GM19043 (cell line): ENCODE measurements at regions not wholly inside any gene's neighbourhood (a gene's known extent, or its start where the extent isn't known, plus 50 kb on each side); places are given as distances from the start of the nearest gene placed in this dataset.

Experiments used
- ATAC-seq: cut with Tn5 transposase; IDR thresholded peaks from one replicate; pipeline ENCODE4 v1.9.1; 2021; ENCODE audit warnings: low read depth; ENCODE audit not compliant: unreplicated experiment

GRCh38 chr6:1482381-1483166 lies 93.2 kb downstream of the FOXF2 start:
- ATAC-seq, result peak; percentile 57

DNA sequence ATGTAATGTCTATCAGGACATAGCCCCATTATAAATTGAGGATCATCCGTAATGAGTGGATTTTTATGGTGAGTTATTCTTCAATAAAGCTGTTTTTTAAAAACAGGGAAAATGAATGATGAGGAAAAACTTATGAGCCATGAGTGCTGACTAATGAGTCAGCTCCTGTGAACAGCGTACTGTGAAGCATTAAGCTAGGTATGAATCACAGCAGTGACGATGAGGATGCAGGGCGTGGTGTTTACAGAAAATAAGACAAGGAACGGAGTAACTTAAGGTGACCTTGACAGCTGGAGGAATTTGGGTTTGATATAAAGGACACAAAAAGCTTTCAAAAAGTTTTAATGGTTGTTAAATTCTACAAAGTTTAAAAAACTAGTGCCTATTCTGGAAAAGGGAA lies 96.3 kb downstream of the FOXF2 start:
- ATAC-seq, result no peak

GRCh38 chr6:1486387-1486786 lies 97.0 kb downstream of the FOXF2 start:
- ATAC-seq, result no peak

DNA sequence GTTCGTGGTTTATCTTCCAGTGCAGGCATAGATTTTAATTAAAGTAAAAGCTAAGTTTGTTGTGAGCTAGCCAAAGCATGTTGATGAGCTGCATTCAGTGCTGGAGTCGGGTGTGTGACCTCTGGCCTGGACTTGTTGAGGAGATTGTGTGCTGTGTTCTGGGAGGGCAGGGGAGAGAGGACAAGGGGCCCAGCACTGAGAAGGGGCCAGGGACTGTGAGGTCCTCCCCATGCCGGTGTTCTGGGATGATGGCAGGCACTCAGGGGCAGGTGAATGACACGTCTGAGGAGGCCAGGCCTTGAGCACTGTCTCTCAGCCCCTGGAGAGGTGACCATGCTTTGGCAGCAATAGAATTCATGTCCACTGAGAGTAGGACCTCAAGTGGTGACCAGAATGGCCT lies 97.9 kb downstream of the FOXF2 start:
- ATAC-seq, result no peak

- ATAC-seq, result no peak
Observed at GRCh38 chr6:1491025-1491424, 101.6 kb downstream of the FOXF2 start.

GRCh38 chr6:1491591-1492319 lies 102.4 kb downstream of the FOXF2 start:
- no peak for ATAC-seq

GRCh38 chr6:1494671-1495070 lies 105.3 kb downstream of the FOXF2 start:
- no peak for ATAC-seq

- ATAC-seq, result no peak
Observed at GRCh38 chr6:1495344-1495743, 106.0 kb downstream of the FOXF2 start.

- no peak for ATAC-seq
Observed at GRCh38 chr6:1496092-1496491, 106.7 kb downstream of the FOXF2 start.

GRCh38 chr6:1496836-1497760 lies 107.7 kb downstream of the FOXF2 start:
- ATAC-seq, result no peak

- ATAC-seq, result no peak
Observed at GRCh38 chr6:1497761-1498105, 108.4 kb downstream of the FOXF2 start.

DNA sequence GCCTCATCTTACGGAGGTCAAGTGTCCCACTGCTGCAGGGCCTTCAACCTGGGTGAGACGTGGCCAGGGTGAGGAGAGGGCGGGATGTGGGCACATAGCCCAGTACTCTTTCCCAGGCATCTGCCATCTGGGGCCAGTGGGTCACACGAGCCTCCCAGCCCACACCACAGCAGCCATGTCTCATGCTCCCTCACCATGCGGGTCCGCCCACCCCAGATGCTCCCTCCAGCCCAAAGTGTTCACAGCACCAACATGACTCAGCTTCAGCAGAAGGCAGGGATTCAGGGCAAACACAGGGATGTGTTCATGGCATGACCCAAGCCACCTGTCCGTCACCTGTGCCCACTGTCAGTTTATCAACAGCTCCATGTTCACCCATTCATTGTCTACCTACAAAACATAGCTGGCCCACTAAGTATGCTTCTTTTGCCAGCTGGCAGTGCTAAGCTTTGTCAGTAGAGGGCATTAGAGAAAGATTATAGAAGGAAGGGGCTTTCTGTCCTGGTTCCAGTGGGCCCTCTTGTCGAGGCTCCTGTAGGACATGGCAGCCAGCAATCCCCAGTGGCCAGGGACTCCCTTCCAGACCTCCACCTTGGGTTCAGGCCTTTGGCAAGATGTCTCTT lies 109.2 kb downstream of the FOXF2 start:
- ATAC-seq, result no peak

DNA sequence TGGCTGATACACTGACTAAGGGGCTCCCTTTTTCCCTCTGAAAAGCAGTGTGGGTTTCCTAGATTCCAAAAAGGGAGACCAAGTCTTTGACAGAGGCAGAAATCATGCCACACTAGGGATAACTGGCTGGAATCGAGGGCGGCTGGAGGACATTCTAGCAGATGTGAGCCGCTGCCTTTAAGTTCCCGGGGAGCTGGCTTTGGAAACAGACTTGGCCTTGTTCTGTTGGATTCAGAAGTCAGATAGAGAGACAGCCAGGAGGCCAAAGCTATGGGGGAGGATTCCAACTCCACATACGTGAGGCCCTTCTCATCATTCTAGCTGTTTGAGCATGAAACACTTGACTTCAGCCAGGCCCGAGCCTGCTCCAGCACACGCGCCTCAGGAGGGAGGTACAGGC lies 109.9 kb upstream of the FOXC1 start:
- no peak for ATAC-seq

GRCh38 chr6:1500913-1501312 lies 108.8 kb upstream of the FOXC1 start:
- ATAC-seq, result no peak

DNA sequence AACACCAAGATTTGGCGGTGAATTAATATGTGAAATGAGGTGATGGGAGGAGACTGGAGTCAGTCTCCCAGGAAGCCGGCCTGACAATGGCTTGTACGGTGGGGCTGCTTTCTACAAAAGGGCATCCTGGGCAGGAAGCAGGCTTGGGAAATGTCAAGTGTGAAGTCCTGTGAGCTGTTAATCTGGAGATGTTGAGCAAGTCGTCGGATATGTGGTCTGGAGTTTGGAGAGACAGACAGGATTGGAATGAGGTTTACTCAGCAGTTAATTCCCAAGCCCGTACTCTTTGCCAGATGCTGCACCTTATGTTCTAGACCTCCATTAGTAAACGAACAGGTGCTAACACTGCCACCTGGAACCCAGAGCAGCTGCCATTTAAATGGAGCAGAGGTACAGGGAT lies 107.7 kb upstream of the FOXC1 start:
- no peak for ATAC-seq

- no peak for ATAC-seq
Observed at GRCh38 chr6:1503811-1504210, 105.9 kb upstream of the FOXC1 start.

DNA sequence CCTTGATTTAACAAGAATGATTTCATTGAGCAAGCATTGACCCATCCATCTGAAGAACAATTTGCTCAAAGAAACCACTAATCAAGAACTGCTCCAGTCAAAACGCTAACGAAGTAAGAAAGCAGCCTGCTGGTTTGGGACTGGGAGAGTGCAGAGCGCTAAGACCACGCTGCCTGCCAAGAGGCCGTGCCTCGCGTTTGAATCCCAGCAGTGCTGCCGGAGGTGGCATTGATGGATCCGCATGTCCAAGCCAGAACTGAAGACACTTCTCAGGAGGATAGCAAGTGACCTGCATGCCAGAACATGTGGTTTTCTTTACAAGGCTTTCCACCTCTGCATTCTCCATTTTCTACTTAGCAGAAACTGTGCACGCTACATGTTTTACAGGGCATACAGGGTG lies 105.2 kb upstream of the FOXC1 start:
- no peak for ATAC-seq

DNA sequence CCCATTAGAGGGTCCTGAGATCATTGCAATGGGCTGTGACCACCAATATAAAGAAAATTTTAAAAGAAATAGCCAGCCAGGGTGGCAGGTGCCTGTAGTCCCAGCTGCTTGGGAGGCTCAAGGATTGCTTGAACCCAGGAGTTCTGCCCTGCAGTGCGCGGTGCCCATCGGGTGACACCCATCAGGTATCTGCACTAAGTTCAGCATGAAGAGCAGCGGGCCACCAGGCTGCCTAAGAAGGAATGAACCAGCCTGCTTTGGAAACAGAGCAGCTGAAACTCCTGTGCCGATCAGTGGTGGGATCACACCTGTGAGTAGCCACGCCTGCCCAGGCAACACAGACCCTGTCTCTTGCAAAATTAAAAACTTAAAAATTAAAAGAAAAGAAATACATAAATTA lies 102.5 kb upstream of the FOXC1 start:
- ATAC-seq, result no peak

DNA sequence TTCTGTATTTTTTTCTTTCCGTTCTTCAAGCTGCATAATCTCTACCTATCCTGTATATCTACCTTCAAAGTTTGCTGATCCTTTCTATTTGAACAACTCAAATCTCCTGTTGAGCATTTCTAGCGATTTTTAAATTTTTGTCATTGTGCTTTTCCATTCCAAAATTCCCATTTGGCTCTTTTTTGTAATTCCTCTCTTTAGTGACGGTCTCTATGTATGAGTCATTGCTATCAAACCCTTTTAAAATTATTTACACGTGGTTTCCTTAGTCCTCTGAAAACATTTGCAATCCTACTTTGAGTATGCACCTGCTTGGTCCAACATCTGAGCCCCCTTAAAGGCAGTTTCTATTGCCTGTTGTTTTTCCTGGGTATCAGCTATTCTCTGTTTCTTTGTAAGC lies 100.5 kb upstream of the FOXC1 start:
- no peak for ATAC-seq

GRCh38 chr6:1510239-1510638 lies 99.5 kb upstream of the FOXC1 start:
- no peak for ATAC-seq
